GM19438 (cell line): ENCODE measurements at regions not wholly inside any gene's neighbourhood (a gene's known extent, or its start where the extent isn't known, plus 50 kb on each side); places are given as distances from the start of the nearest gene placed in this dataset.
A peak's percentile ranks its signal among the peaks of the same experiment; 100 is the strongest.
"Not testable (repeated sequence)": the region's sequence is repeated elsewhere in the genome, so short reads cannot be mapped to it uniquely, and the experiment has no call there.

ENCODE experiments used
- ATAC-seq: cut with Tn5 transposase; IDR thresholded peaks from one replicate; pipeline ENCODE4 v1.9.1; 2021; ENCODE audit warnings: low read depth; ENCODE audit not compliant: unreplicated experiment

GRCh38 chr2:14952400-14952963, 320.0 kb downstream of the LRATD1 start:
- ATAC-seq: no peak

GRCh38 chr2:14960686-14961324, 328.3 kb downstream of the LRATD1 start:
- no peak for ATAC-seq

- ATAC-seq: no peak
Measured at GRCh38 chr2:14967729-14968128, 335.2 kb downstream of the LRATD1 start.

DNA sequence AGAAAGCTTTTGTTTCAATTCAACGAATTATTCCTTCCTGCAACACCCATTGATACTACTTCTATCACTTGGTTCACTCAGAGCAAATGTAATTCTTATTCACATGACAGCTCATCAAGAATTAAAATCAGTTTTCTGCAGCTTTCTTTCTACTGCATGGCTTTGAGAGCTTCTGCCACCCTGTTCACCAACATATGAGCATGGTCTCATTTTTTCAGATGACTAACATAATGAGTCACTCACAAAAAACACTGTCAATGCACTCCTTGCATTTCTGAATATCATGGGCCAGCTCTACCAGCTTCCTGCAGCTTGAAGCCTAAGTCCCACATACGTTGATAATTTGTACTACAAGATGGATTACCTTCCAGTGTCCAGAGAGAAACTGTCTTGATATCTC, 342.9 kb downstream of the LRATD1 start:
- no peak for ATAC-seq

- no peak for ATAC-seq
Measured at GRCh38 chr2:14977021-14977420, 344.5 kb downstream of the LRATD1 start.

GRCh38 chr2:14978845-14979244, 346.3 kb downstream of the LRATD1 start:
- no peak for ATAC-seq

- ATAC-seq: no peak
Measured at GRCh38 chr2:14982790-14983189, 350.3 kb downstream of the LRATD1 start.

DNA sequence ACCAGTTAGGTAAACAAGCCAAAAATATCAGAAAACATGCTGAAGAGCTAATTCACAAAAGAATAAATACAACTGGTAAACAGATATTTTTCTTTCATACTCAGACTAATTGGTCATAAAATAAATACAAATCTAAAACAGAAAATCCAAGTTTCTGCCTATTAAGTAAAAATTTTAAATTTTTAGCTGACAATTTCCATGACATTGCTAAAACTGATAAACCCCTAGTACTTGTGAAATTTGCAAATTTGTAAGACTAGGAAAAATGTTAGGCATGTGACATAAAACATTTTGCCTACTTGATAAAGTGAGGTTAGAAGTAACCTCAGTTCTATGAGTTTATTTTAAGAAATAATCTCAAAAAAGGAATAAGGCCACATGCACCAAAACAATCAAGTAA, 356.1 kb downstream of the LRATD1 start:
- no peak for ATAC-seq

DNA sequence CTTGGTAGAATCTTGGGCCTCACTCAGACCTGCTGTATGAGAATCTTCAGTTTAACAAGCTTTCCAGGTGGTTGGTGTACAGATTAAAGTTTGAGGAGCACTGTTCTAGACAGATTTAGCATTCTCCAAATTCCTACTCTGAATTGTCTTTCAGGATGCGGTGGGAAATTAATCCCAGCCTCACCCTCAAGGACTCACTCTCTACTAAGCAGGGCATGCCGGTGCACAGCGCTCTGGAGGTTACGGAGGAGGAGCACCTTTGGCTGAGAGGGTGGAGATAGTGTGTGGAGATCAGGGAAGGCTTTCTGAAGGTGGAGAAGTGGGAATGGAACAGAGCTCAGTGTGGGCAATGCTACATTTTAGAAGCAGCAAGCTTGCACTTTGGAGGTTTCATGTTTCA, 359.2 kb downstream of the LRATD1 start:
- no peak for ATAC-seq

DNA sequence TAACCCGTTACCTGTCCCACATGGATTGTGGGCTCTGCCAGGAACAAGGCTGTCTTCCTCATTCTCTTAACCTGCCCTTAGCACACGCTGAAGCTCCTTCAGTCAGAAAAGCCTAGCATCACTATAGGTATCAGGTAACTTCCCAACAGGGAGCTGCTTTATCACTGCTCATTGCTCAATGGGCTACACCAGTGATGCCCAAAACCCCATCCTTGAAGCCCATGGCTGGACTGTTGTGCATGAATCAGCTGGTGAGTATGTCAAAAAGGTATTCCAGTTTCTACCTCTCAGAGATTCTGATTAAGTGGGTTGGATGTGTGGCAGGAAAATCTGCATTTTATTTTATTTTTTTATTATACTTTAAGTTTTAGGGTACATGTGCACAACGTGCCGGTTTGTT, 362.2 kb downstream of the LRATD1 start:
- ATAC-seq: no peak

DNA sequence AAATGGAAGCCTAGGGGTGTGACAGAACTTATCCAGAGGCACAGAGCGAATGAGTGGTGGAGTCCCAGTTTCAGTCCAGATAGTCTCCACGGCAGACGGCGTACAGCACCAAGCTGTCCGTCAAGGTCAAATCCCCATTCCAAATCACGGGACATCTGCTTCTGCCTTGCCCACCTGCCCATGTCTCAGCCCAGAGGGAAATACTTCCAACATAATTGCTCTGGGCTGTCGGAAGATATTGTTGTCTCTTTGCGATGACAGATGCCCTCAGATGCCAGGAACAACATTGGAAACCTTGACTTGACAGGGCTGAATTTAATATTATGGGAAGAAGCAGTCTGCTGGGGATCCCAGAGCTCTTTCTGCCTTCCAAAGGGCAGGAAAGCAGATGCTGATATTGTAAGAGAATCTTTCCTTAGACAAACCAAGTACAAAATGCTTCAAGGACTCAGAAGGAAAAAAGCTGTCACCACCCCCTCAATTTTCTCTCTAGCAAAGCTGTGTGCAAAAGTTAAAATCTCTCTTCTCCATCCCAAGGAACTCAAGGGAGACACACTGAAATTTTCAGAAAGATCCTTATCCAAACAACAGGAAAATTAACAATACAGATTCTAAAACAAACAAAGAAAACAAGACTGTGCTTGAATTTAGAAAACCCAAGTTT, 364.0 kb downstream of the LRATD1 start:
- no peak for ATAC-seq

DNA sequence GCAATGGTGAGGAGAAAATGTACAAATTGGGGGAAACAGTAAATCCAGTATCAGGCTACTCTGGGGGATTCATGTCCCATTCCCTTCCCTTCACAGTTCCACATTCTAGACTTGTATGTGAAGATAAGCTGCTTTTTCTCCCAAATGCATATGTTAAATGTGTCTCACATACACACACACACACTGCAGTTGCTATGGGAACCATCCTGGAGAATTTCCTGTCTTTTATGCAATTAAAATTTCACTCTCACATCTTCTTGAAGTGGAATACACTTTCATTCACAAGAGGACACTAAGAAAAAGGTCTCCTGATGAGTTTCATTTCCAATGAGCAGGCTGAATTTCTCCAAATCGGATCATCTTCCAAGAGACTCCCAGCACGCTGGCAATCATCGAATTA, 366.0 kb downstream of the LRATD1 start:
- ATAC-seq: no peak

GRCh38 chr2:14999114-14999661, 366.7 kb downstream of the LRATD1 start:
- ATAC-seq: no peak

GRCh38 chr2:15002519-15002918, 370.0 kb downstream of the LRATD1 start:
- not testable (repeated sequence) for ATAC-seq

GRCh38 chr2:15006667-15007066, 374.1 kb downstream of the LRATD1 start:
- ATAC-seq: peak; percentile 92

DNA sequence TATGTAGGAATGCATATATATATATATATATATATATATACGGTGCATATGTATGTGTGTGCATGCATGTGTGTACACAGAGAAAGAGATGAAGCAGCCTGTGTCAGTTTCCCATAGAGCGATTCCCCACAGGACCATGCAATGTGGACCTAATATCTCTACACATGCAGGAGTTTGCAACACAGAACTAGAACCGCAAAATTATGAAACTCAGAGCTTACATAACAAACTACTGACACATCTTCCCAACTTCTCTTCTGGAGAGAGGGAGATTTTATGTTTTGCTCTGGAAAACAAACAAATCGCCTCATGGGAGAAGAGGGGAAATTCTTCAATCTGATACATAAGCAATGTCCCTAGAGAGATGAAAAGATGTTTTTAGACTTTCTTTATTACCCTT, 377.2 kb downstream of the LRATD1 start:
- no peak for ATAC-seq

- no peak for ATAC-seq
Measured at GRCh38 chr2:15010346-15010745, 377.8 kb downstream of the LRATD1 start.

DNA sequence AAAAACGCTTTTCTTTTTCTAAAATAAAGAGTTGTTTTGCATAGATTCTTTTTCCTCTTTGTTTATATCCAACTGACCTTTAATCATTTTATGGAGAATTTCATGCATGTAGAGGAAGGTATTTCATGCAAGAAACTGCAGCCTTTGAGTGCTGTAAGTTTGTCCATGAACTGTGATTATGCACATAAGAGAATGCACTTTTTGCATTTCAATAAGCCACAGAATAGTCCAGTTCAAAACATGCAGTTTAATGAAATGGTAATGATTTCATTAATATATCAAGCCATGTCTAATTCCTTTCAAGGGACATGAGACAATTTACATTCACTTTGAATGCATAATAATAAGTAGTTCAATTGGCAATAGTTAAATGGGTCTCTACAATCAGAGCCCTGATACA, 386.3 kb downstream of the LRATD1 start:
- no peak for ATAC-seq

DNA sequence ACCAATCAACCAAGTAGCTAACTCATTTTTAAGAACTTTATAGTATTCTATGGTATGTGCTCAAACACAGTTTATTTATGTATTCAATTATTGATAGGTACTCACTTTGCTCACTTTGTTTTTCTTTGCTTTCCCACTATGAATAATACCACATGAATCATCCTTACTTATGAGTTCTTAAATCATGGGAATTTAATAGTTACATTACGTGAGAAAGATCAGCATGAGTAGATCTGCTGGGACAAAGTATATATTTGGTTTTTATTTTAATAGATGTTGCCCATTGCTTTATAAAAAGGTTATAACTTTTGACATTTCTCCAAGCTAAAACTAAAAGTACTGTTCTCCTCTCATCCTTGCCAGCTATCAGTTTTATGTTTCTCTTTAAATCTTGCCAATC, 390.7 kb downstream of the LRATD1 start:
- no peak for ATAC-seq

GRCh38 chr2:15028406-15028805, 395.9 kb downstream of the LRATD1 start:
- ATAC-seq: no peak

- ATAC-seq: peak; percentile 97
Measured at GRCh38 chr2:15031745-15032240, 399.3 kb downstream of the LRATD1 start.

- no peak for ATAC-seq
Measured at GRCh38 chr2:15034246-15034645, 401.7 kb downstream of the LRATD1 start.
